GM21528 (cell line): ENCODE measurements at regions not wholly inside any gene's neighbourhood (a gene's known extent, or its start where the extent isn't known, plus 50 kb on each side); places are given as distances from the start of the nearest gene placed in this dataset.

Source experiments
- ATAC-seq: cut with Tn5 transposase; IDR thresholded peaks from one replicate; pipeline ENCODE4 v1.9.1; 2021; ENCODE audit warnings: mild to moderate bottlenecking, moderate library complexity; ENCODE audit not compliant: unreplicated experiment, low FRiP score

DNA sequence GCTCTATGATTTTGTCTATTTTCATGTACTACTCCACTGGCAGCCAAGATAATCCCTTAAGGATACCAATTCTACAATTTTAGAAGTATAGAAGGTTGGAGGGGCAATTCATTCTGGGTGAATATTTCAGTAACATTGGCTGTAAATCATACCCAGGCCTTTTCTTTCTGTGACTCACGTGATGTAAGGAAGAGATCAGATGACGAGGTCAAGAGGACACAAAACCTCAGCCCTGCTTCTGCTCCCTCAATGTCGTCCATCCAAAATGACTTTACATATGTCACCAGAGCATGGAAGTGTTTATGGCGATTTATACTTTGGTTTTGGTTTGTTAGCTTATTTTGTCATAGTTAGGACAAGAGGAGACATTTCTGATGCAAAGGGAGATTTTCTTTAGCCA, 70.7 kb upstream of the SLC4A4 start:
- no peak for ATAC-seq

DNA sequence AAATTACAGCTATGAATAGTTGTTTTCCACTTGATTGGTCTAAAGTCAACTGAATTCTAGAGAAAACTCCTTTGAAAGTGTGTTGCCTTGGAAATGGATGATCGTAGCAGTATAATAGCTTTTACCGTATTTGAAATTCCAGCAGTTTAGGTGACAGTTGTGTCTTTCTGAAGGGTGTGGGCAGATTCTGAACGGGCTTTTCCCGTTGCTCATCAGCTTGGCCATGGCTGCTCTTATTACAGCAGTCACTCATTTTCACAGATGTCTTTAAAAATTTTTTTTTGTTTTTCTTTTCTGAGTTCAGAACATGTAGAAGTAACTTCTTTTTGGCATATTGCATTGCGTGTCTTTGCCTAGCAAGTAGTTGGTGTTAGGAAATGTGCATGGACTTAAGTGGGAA, 69.6 kb upstream of the SLC4A4 start:
- ATAC-seq = no peak

DNA sequence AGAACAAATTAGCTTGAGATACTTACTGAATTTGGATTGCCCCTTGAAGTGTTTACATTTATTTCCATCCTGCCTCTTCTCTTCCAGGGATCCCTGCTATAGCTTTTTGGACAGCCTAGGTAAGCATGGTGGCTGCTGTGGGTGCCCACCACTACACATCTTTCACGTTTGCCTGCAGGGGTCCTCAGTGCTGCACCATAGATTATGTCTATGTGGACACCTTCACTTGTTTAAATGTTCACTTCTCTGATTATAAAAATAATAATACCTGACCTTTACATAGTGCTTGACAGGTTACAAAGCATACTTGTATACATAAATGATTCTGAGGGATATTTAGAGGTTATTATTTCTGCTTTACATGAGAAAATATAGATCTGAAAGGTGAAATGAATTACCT, 67.9 kb upstream of the SLC4A4 start:
- no peak for ATAC-seq

DNA sequence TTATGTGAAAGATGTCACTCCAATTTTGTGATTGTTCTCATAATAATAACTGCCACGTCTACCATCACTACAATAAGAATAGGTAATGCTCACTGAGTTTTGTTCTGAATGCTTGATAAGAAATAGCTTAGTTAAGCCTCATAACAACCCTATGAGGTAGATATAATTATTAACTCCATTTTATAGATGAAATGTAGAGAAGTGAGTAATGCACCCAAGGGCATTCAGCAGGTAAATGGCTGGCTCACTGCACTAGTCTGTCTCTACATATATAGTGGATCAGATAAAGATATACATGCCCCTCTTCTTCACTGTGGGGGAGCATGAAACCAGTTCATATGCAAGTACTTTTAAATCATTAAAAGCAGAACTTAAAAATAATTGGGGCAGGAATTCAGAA, 65.8 kb upstream of the SLC4A4 start:
- ATAC-seq = no peak

DNA sequence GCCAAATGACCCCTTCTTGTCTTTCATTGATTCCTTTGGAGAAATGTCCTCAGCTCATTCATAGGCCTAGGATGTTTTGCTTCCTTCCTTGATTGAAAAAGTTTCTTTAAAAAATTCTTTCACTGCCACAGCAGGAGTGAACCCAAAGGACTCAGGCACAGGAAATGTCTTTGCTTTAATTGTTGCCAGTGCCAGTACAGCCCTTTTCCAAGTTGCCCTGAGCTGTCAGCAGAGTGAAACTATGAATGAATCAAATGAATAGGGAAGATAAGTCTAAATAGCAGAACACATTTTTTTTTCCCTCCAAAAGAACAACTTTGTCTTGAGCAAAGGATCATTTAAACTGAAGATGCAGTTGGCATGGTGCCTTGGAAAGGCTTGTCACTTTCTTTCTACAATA, 63.8 kb upstream of the SLC4A4 start:
- ATAC-seq = no peak

DNA sequence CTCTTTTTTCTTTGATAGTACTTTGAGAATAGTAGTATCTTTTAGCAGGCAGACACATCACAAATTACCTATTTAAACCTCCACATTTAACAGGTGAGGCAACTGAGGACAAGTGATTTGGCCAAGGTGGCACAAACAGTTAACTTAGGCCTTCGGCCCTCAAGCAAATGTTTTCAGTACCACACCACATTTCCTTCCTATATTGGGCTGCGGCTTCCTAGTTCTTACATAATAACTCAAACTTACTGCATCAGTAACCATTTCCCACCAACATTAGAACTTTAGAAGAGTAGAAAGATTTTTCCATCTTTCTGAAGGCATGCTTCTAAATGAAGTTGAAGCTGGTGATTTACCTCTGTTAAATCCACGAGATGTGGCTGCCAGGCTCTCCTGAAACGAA, 63.2 kb upstream of the SLC4A4 start:
- no peak for ATAC-seq

DNA sequence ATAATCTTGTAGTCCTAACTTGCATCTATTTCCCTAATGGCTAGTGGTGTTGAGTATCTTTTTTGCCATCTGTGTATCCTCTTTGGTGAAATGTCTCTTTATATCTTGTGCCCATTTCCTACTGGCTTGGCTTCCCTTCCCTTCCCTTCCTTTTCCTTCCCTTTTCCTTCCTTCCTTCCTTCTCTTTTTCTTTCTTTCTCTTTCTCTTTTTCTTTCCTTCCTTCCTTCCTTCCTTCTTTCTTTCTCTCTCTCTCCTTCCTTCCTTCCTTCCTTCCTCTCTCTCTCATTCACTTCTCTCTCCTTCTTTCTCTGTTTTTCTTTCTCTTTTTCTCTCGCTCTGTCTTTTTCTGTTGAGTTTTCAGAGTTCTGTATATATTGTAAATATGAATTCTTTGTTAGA, 61.5 kb upstream of the SLC4A4 start:
- ATAC-seq = no peak

DNA sequence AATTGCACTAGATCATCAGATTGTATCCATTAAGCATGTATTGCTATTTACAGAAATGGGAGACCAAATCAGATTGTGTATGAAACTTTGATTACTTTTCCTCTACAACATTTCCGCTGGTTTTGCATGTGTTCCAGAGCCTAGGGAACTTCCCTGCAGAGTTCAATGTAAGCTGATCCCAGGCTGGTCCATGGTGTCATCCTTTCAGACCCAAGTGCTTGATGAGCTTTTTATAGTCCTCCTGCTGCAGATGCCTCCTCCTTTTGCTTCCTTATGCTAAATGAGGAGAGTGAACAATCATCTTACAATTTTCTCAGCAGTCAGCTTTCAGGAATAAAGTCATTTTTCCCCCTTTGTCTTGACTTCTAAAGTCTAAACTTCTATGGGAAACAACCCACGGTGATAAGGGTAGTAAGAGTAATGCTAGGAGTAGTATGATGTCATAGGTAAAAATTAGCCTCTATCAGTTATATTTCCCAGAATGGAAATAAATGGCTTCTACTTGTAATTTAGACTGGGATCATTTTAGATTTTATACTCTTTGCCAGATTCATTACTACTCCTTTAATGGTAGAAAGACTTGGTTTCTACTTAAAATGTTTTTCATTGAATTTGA, 55.1 kb upstream of the SLC4A4 start:
- no peak for ATAC-seq

DNA sequence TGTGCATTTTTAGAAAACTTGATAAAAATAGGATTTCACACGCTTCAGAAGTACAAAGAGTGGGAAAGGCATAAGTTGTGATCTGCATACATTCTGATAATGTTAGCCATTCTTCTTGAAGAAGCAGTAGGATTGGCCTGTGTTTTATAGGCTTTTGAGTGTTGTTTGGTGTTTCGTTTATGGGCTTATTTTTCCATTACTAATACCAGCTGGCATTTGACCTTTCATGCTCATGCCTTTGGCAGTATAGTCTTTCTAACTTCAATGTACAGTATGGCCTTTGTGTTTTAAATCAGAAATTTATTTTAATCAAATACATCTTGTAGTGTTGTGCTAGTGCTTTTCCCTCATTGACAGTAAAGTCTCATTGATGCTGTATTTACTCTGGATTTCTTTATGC, 51.5 kb upstream of the SLC4A4 start:
- ATAC-seq = no peak

DNA sequence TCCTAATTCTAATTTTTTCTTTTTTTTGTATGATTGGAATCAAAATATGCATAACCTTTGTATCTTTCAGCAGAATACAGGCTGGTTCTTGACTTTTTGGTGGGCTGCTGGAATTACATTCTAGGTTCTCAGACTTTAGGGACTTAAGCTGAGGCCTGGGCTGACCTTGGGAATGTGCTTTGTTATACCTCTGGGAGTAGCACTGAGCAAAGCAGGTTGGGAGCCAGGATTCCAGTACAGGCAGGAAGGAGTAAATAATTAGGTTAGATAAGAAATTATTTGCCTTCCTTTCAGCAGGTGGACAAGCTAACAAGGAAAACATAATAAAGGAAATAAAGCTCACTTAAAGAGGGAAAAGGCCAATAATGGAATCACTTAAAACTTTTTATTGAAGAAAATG, 49.9 kb upstream of the SLC4A4 start:
- no peak for ATAC-seq
